Brain microvascular endothelial cell (primary cell): ENCODE measurements at regions not wholly inside any gene's neighbourhood (a gene's known extent, or its start where the extent isn't known, plus 50 kb on each side); places are given as distances from the start of the nearest gene placed in this dataset.

Experiments
- DNase-seq: peaks from one replicate; pipeline ENCODE4 v3.0.0-alpha.2; 2020
- H3K27ac ChIP-seq: fragments of 250-450 bp; sonication (Bioruptor Pico); 2 replicates; pipeline ENCODE4 v1.5.1; 2020; ENCODE audit warnings: mild to moderate bottlenecking, moderate library complexity
- H3K27me3 ChIP-seq: fragments of 250-450 bp; sonication (Bioruptor Pico); replicated peaks from 2 replicates; pipeline ENCODE4 v1.5.1; 2020; ENCODE audit warnings: mild to moderate bottlenecking
- H3K36me3 ChIP-seq: fragments of 250-450 bp; sonication (Bioruptor Pico); replicated peaks from 2 replicates; pipeline ENCODE4 v1.5.1; 2020; ENCODE audit warnings: mild to moderate bottlenecking
- H3K4me3 ChIP-seq: 2 replicates; pipeline ENCODE4 v1.5.1; 2011; ENCODE audit warnings: low read depth, mild to moderate bottlenecking, control low read depth, low read length, moderate library complexity
- CTCF ChIP-seq: IDR thresholded peaks from 2 replicates; pipeline ENCODE4 v1.5.1; 2011; ENCODE audit warnings: low read depth, mild to moderate bottlenecking, moderate library complexity, low read length, control low read depth, inconsistent platforms; ENCODE audit errors: missing control alignments
- in situ Hi-C: cut with HindIII; loops from 2 replicates; pipeline ENCODE4 v1.10.0; 2017; ENCODE audit warnings: low sequenced_read_pairs, low pct_ligation_motif_present

GRCh38 chr14:79961197-79961596, 250.1 kb downstream of the DIO2 start:
- no peak overlapping the region for H3K4me3 ChIP-seq
- no peak for DNase-seq
- no peaks in the 10 kb centered on the region for H3K36me3 ChIP-seq
- TF ChIP-seq CTCF = no peak
- no peaks in the 10 kb centered on the region for H3K27me3 ChIP-seq
- in situ Hi-C loops = no loop called here
- H3K27ac ChIP-seq = no peak overlapping the region

DNA sequence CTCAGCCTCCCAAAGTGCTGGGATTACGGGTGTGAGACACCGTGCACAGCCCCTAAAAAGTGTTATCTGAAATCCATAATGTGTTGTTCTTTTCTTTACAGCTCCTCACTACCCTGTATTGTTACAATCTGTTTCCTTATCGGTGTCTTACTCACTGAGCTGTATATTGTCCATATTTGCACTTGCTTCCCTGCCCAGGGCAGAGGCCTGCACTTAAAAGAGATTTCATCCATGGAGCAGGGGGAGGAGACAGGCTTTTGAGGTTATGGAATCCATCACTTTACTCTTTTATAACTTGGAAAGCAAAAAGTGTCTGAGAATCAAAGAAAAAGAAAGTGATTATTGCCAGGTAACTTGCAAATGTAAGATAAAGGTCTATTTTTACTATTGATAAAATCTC, 251.0 kb downstream of the DIO2 start:
- no peak for DNase-seq
- Histone ChIP-seq H3K27me3 (no peaks in the 10 kb centered on the region), H3K27ac (no peak overlapping the region), H3K36me3 (no peaks in the 10 kb centered on the region), H3K4me3 (no peak overlapping the region)
- TF ChIP-seq CTCF = no peak
- in situ Hi-C loops = no loop called here

- no peak for DNase-seq
- H3K27me3 ChIP-seq = no peaks in the 10 kb centered on the region
- no peak overlapping the region for H3K4me3 ChIP-seq
- no peaks in the 10 kb centered on the region for H3K36me3 ChIP-seq
- no peak overlapping the region for H3K27ac ChIP-seq
- in situ Hi-C loops = no loop called here
- TF ChIP-seq CTCF = no peak
Measured at GRCh38 chr14:79951572-79951971, 259.7 kb downstream of the DIO2 start.

GRCh38 chr14:79949906-79950305, 261.4 kb downstream of the DIO2 start:
- in situ Hi-C loops = no loop called here
- Histone ChIP-seq H3K36me3 (no peaks in the 10 kb centered on the region), H3K27me3 (no peaks in the 10 kb centered on the region), H3K27ac (no peak overlapping the region), H3K4me3 (no peak overlapping the region)
- DNase-seq = no peak
- TF ChIP-seq CTCF = no peak

- no peak for DNase-seq
- no peaks in the 10 kb centered on the region for H3K36me3 ChIP-seq
- no peak overlapping the region for H3K27ac ChIP-seq
- no peak overlapping the region for H3K4me3 ChIP-seq
- in situ Hi-C loops = no loop called here
- no peaks in the 10 kb centered on the region for H3K27me3 ChIP-seq
- no peak for TF ChIP-seq CTCF
Measured at GRCh38 chr14:79947440-79948054, 263.8 kb downstream of the DIO2 start.

- Histone ChIP-seq H3K36me3 (no peaks in the 10 kb centered on the region), H3K27ac (no peak overlapping the region), H3K4me3 (no peak overlapping the region), H3K27me3 (no peaks in the 10 kb centered on the region)
- TF ChIP-seq CTCF = no peak
- no peak for DNase-seq
- in situ Hi-C loops = no loop called here
Measured at GRCh38 chr14:79939235-79939634, 272.1 kb downstream of the DIO2 start.
